Stimulated activated CD4-positive, alpha-beta T cell treated with anti-CD3 and anti-CD28 coated beads, Interleukin-2, amount 100 ng/mL, for 24 hours (primary cell): ENCODE measurements at regions not wholly inside any gene's neighbourhood (a gene's known extent, or its start where the extent isn't known, plus 50 kb on each side); places are given as distances from the start of the nearest gene placed in this dataset.
"Not testable (repeated sequence)": the region's sequence is repeated elsewhere in the genome, so short reads cannot be mapped to it uniquely, and the experiment has no call there.

ENCODE experiments used
- DNase-seq, 2 donors: peaks; one replicate each; pipeline ENCODE4 v3.0.0-alpha.2; 2020

- DNase-seq, result no peak
These were observed 405.7 kb upstream of the PPP2R3A start for GRCh38 chr3:135559802-135560201.

- no peak for DNase-seq
These were observed 404.7 kb upstream of the PPP2R3A start for GRCh38 chr3:135560847-135561246.

GRCh38 chr3:135564696-135565095 is 400.8 kb upstream of the PPP2R3A start:
- no peak for DNase-seq

DNA sequence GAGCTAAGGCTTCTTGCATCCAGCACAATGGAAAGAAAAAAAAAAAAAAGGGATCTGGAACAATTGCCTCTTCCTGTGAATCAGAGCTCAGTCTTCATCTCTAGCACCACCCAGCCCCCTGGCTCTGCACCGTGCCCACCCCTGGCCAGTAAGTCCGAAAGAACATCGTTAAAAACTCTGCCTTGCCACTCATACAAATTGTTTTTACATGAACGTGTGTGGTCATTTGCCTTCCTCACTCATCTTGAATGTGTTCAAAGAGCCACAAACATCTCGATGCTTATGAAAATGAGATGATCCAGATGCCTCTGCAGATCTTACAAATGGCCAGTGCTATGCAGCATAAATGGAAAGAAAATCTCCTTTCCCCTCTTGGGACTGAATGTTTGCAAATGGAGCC is 400.0 kb upstream of the PPP2R3A start:
- DNase-seq, result no peak

DNA sequence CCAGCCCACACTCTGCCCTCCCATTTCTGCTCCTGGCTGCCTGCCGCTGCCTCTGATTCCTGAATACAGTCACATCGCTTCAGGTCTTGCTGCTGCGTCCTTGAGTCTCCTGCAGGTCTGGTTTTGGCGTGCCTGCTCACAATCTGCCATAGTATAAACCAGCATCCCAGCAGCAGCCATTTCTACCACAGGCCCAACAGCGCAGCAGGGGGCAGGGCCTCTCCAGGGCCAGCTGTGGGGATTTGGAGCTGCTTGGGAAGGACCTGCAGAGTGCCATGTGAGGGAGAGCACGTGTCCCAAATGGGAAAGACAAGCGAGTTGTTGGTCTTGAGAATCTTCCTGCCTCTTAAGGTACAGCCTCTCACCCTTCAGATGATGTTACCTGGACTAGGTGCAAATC is 398.3 kb upstream of the PPP2R3A start:
- DNase-seq, result no peak

DNA sequence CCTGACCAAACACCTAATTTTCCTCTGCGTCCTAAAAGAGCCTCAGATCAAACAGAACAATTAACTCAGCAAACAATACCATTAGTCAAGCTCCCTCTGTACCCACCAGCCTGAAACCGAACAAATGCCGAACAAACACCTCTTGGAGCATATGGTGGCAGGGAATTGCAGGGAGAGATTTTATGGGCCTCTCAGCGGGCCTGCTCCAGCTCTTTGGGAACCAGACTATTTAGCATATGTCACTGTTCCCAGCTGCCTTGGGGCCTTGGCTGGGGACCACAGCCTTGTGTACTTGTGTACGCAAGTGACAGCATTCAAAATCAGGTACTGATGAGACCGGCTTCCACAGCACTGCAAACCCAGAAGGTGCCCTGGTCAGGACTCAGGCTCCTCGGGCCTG is 388.8 kb upstream of the PPP2R3A start:
- DNase-seq, result no peak

DNA sequence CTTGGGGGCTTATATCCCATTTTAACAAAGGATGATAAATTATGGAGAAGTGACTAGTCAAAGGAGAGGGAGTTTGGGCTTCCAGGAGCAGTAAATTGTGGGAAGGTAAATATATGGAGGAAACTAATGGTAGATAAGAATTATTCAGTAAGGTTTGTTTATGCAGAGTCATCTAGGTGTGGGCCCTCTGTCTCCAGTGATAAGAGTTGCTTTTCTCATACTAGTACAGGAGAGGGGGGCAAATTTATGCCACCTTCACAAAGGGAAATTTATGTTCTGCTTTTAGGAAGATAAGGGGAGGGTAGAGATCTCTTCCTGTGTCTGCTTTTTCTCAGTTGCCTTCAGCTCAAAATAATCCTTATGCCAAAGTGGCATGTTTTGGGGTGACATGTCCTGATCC is 383.7 kb upstream of the PPP2R3A start:
- DNase-seq, result no peak

DNA sequence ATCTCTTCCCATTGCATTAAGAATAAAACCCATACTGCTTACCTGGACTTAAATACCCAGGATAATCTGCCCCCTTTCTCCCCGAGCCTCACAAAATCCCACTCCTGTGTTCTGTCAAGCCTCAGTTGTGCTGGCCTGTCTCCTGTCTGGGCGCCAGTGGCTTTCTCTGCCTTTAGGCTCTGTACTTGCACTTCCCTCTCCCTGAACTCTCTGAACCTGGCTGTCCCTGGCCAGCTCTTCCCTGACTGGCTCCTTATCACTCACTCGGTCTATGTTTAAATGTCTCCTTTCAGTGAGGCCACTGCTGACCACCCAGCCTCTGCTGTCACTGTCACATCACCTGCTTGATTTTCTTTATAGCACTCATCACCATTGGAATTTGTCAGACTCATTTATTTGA is 382.7 kb upstream of the PPP2R3A start:
- no peak for DNase-seq

- no peak for DNase-seq
These were observed 369.0 kb upstream of the PPP2R3A start for GRCh38 chr3:135596563-135596962.

GRCh38 chr3:135597855-135598254 is 367.7 kb upstream of the PPP2R3A start:
- no peak for DNase-seq

DNA sequence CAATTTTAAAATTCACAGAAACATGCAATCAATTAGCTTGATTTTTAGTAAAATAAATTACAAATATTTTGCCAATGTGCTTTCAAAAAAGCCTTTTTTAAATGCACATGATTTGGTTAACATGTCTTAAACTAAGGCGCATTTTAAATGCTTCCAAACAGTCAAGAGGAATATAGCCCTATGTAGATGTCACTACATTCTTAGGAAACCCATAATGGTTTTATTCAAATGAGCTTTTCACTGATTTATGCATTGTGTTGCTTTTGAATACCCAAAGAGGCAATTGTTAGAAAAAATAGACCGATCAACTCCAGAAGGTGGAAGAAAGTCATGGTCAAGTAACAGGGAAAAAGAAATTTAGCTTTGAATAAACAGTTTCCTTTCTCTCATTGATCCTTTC is 366.9 kb upstream of the PPP2R3A start:
- no peak for DNase-seq

DNA sequence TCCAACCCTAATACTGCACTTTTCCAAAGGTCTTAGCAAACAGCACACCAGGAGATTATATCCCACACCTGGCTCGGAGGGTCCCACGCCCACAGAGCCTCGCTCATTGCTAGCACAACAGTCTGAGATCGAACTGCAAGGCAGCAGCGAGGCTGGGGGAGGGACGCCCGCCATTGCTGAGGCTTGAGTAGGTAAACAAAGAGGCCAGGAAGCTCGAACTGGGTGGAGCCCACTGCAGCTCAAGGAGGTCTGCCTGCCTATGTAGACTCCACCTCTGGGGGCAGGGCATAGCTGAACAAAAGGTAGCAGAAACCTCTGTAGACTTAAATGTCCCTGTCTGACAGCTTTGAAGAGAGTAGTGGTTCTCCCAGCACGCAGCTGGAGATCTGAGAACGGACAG is 361.0 kb upstream of the PPP2R3A start:
- DNase-seq, result not testable (repeated sequence)

DNA sequence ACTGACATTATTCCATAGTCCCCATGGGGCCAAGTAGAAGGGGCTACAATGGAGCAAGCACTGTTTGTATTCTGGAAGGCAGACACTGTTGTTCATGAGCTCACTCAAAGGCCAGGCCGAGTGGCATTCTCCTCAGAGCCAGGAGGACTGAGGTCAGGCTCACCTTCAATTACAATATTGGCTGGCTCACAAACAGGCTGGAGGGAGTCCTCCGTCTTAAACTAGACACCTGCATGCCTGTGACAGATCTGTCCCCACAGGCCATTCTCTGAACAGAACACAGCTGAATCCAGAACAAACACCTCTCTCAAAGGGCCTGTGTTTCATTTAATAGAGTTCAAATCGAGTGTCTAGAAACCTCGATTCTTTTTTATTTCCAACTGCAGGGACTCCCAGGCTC is 347.4 kb upstream of the PPP2R3A start:
- DNase-seq, result no peak

DNA sequence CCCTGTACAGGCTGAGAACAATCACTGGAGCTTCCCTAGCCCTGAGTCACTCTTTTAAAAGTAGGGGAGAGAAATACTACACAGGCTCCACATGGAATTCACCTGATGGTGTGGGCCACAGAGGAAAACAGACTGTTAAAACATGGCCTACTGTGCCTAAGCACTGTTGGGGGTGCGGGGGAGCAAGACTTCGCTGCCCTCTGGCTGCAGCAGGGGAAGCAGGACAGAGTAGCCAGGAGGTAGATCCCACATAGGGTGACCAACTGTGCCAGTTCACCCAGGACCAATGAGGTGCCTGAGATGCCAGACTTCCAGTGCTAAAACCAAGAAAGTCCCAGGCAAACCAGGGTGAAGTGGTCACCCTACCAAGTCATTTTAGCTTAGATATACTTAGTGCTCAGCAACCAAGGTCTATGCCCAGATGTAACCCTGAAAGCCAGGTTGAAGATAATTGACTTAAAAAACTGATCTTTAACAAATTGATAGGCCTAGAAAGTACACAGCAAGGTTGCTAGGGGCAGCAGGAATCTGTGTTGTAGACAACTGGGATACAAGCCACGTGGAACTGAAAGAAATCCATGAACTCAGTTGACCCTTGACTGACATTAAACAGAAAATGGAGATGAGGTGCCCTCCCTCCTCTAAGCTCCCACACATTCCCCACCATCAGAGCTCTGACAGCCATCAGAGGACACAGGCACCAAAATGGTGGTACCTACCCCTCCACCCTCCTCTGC is 344.2 kb upstream of the PPP2R3A start:
- DNase-seq, result no peak

DNA sequence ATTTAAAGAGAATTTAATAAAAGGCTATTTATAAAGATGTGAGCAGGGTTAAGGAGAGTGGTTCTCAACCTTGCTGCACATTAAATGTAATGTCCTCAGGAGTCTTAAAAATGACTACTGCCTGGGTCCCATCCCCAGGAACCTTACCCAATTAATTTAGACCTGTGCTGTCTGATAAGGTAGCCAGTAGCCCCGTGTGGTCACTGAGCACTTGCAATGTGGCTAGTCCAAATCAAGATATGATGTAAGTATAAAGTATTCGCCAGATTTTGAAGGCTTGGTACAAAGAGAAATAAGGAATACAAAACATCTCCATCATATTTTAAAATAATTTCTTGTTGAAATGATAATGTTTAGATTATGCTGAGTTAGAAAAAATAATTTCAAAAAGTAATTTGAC is 343.3 kb upstream of the PPP2R3A start:
- no peak for DNase-seq

DNA sequence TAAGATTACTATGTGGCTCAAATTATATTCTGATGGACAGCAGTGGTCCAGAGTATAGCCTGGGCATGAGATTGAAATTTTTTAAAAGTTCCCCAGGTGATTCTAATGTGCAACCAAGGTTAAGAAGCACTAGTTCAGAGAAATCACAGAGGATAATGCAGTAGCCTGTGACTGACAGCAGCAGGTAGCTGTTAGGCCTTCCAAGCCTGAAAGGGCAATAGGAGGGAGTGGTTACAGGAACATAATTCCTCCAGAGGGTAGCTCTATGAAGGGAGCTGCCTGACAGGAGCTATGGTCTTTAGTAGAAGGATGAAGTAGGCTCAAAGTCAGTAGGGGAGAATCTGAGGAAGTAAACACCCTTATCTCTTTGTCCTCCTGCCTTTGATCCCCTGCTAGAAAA is 342.9 kb upstream of the PPP2R3A start:
- DNase-seq, result no peak

DNA sequence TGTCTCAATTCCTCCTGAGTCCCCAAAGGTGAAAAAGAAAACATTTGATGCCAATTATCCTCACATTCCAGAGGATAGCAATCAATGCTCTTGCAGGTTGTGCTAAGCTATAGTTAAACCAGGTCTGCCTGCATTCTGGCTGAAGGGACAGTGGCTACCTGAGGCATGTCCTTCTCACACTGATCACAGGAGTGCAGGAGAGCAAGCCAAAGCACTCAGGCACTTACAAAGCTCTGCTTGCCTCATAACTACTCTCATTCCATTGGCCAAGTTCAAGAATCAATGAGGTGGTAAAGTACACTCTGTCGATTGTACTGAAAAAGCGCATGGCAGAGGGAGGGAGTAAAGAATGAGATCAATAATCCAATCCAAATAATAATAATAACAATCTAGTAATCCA is 342.0 kb upstream of the PPP2R3A start:
- no peak for DNase-seq

- DNase-seq, result no peak
These were observed 338.5 kb upstream of the PPP2R3A start for GRCh38 chr3:135627057-135627456.

DNA sequence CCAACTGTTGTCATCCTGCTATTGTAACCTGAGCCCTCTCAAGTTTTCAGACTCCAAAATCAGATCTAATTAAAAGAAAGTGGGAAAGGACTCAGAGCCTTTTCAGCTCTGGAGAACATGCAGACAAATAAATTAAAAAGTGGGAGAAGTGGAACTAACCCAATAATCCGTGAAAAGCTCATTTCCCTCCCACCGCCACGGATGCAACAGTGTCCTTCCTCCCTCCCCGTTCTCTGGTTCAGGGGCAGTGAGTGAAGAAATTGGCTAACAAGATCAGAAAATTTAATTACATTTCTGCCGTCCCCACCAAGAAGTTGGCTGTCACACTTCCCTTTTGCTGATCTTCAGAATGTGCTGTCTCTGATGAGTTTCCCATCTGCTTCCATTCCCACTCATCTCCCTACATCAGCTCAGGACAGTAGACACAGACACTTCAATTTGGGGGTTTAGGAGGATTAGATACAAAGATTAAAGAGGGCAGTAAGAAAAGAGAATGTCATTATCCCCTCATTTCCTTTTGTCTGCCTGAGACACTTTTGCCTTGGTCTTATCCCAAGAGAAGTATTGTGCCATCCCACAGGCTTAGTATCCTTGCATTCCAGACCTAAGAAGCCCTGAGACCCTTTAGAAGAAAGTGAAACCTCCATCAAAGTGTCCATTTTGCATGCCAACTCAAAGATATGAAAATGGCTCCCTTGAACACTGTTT is 335.7 kb upstream of the PPP2R3A start:
- no peak for DNase-seq

DNA sequence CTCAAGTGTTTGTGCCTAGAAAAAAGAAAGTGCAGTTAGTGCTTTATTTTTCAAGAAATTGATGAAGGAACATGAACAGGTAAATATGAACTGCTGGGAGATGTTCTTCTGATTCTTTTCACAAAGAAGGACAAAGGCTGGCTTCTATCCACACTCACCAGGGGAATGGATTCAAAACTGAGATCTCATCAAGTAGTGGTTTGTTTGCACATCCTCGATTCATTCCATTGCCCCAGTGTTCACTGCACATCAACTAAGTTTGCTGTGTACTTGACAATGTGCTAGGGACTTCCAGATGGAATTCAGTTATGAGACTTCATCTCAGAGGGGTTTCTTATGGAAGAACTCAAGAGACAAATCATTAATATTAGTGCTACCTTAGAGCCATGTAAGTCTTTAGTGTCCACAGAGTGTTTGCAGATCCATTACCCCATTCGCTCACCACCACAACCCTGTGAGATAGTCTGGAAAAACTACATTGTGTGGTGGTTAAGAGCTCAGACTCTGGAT is 332.9 kb upstream of the PPP2R3A start:
- no peak for DNase-seq

GRCh38 chr3:135633078-135633477 is 332.4 kb upstream of the PPP2R3A start:
- DNase-seq, result no peak

DNA sequence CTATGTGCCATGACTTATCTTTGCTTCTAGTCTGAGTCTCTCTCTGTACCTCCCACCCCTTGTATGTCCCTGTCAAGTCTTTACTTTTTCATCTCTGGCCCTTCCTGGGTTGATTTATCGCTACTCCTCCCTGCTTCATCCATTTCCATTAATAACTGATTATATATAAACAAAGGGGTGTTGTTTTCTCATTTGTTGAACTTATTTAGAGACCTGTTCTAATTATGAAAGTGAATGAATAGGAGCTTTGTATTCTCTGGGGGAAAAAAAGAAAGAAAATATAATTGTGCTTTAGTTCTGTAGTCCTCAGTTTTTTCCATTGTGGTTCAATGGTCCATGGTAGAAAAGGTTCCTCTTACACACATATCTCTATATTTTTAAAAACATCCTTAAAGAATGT is 328.9 kb upstream of the PPP2R3A start:
- DNase-seq, result no peak

DNA sequence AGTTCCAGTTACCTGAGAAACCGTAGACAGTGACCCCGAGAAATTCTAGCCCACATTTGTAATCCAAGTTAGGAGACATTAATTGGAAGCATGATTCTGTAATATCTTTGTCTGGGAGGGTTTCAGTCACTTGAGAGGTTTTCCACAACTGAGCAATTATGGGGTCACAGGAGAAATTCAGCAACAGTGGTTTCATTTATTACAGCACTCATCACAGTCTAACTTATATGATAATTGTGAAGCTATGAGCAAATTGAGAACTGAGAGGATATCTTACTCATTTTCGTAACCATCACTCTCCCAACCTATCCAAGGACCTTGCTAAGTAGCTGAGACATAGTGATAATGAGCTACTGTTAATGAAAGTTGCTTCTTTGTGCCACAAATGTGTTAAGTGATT is 328.5 kb upstream of the PPP2R3A start:
- no peak for DNase-seq

GRCh38 chr3:135641761-135642160 is 323.8 kb upstream of the PPP2R3A start:
- DNase-seq, result no peak

- no peak for DNase-seq
These were observed 320.0 kb upstream of the PPP2R3A start for GRCh38 chr3:135645541-135645940.
